ENCODE measurements at regions not wholly inside any gene's neighbourhood (a gene's known extent, or its start where the extent isn't known, plus 50 kb on each side); places are given as distances from the start of the nearest gene placed in this dataset.
"Not testable (repeated sequence)": the region's sequence is repeated elsewhere in the genome, so short reads cannot be mapped to it uniquely, and the experiment has no call there.

GRCh38 chr6:112883095-112883494 is 536.0 kb downstream of the RFPL4B start:
- no peak for DNase-seq (ENCODE audit: low read depth)
- H3K4me3 ChIP-seq (ENCODE audit: low read depth, low read length): no peak overlapping the region
- TF ChIP-seq POLR2A (IDR thresholded peaks at IDR 0.05; ENCODE audit: extremely low read depth, insufficient read length) (no peak), CTCF (IDR thresholded peaks at IDR 0.05; ENCODE audit: low read depth, low read length) (no peak), MYC (IDR thresholded peaks at IDR 0.05; ENCODE audit: low read depth, low read length) (no peak), MAX (IDR thresholded peaks at IDR 0.05; ENCODE audit: low read depth, low read length) (no peak)

GRCh38 chr6:112886415-112886814 is 539.3 kb downstream of the RFPL4B start:
- TF ChIP-seq POLR2A (IDR thresholded peaks at IDR 0.05; ENCODE audit: extremely low read depth, insufficient read length) (no peak), MAX (IDR thresholded peaks at IDR 0.05; ENCODE audit: low read depth, low read length) (no peak), MYC (IDR thresholded peaks at IDR 0.05; ENCODE audit: low read depth, low read length) (no peak), CTCF (IDR thresholded peaks at IDR 0.05; ENCODE audit: low read depth, low read length) (no peak)
- no peak for DNase-seq (ENCODE audit: low read depth)
- no peak overlapping the region for H3K4me3 ChIP-seq (ENCODE audit: low read depth, low read length)

GRCh38 chr6:112887424-112887823 is 540.3 kb downstream of the RFPL4B start:
- DNase-seq (ENCODE audit: low read depth); H3K4me3 ChIP-seq (ENCODE audit: low read depth, low read length): not testable (repeated sequence)

GRCh38 chr6:112899541-112899940 is 552.4 kb downstream of the RFPL4B start:
- no peak overlapping the region for H3K4me3 ChIP-seq (ENCODE audit: low read depth, low read length)
- DNase-seq (ENCODE audit: low read depth): no peak
- TF ChIP-seq MYC (IDR thresholded peaks at IDR 0.05; ENCODE audit: low read depth, low read length) (no peak), MAX (IDR thresholded peaks at IDR 0.05; ENCODE audit: low read depth, low read length) (no peak), POLR2A (IDR thresholded peaks at IDR 0.05; ENCODE audit: extremely low read depth, insufficient read length) (no peak), CTCF (IDR thresholded peaks at IDR 0.05; ENCODE audit: low read depth, low read length) (no peak)

- H3K4me3 ChIP-seq (ENCODE audit: low read depth, low read length): no peak overlapping the region
- TF ChIP-seq POLR2A (IDR thresholded peaks at IDR 0.05; ENCODE audit: extremely low read depth, insufficient read length): no peak
- TF ChIP-seq CTCF (IDR thresholded peaks at IDR 0.05; ENCODE audit: low read depth, low read length): no peak
- no peak for TF ChIP-seq MAX (IDR thresholded peaks at IDR 0.05; ENCODE audit: low read depth, low read length)
- TF ChIP-seq MYC (IDR thresholded peaks at IDR 0.05; ENCODE audit: low read depth, low read length): no peak
- no peak for DNase-seq (ENCODE audit: low read depth)
Measured at GRCh38 chr6:112903361-112903760, 556.2 kb downstream of the RFPL4B start.

GRCh38 chr6:112906726-112907125 is 559.6 kb downstream of the RFPL4B start:
- no peak for TF ChIP-seq CTCF (IDR thresholded peaks at IDR 0.05; ENCODE audit: low read depth, low read length)
- no peak for TF ChIP-seq MYC (IDR thresholded peaks at IDR 0.05; ENCODE audit: low read depth, low read length)
- TF ChIP-seq POLR2A (IDR thresholded peaks at IDR 0.05; ENCODE audit: extremely low read depth, insufficient read length): no peak
- no peak for TF ChIP-seq MAX (IDR thresholded peaks at IDR 0.05; ENCODE audit: low read depth, low read length)
- no peak for DNase-seq (ENCODE audit: low read depth)
- no peak overlapping the region for H3K4me3 ChIP-seq (ENCODE audit: low read depth, low read length)

All from NB4 (cell line).